ENCODE measurements at regions not wholly inside any gene's neighbourhood (a gene's known extent, or its start where the extent isn't known, plus 50 kb on each side); places are given as distances from the start of the nearest gene placed in this dataset.

DNA sequence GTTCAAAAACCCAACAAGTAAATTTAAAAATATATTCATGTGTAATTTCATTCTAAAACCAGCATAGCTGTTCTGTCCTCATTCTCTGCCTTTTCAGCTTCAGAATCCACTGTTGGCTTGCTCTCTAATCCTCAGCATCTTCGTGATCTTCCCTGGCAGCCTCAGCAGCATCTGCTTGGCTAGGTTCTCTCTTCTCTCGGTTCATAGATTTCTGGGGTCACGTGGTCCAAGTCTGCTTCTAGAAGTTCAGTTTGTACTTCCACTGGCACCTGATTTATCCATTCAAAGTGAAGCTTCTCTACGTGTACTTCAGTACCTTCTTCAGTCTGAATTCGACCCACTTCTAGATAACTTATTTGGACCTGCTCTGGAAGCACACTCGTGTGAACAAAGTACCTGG is 245.7 kb downstream of the EPM2A start:
- ChIA-PET POLR2A (ENCODE audit: partially characterized antibody) (no interaction called here), CTCF (ENCODE audit: partially characterized antibody) (interaction anchor here (0.6 to 2.0 kb wide), 3 partner anchors 18 to 144 kb away, joined by 3 to 7 read pairs (median 3); no protein-coding TSS in a partner anchor)
- DNase-seq (ENCODE audit: low read depth in 1 of 2, low spot score in 2 of 2) (no peak), FAIRE-seq (no peak)
- Histone ChIP-seq H3K23ac (ENCODE audit: insufficient read length) (no peak overlapping the region), H3K4me2 (ENCODE audit: insufficient read depth in 1 of 2, low read depth in 2 of 2, low read length in 2 of 2) (no peak overlapping the region), H2AFZ (ENCODE audit: low read length) (no peak overlapping the region), H2BK120ac (replicated peaks; ENCODE audit: low read depth, low read length) (no peak overlapping the region), H3K4me3 (ENCODE audit: extremely low read depth in 1 of 4, insufficient read depth in 2 of 4, low read depth in 3 of 4, low read length in 4 of 4) (no peak overlapping the region), H3K4ac (replicated peaks; ENCODE audit: insufficient read length, low read depth, low read length) (no peak overlapping the region), H4K91ac (replicated peaks; ENCODE audit: insufficient read length, low read length) (no peak overlapping the region), H3K23me2 (ENCODE audit: low read depth, low read length) (no peaks in the 10 kb centered on the region), H4K5ac (ENCODE audit: insufficient read length, low read depth, low read length) (no peak overlapping the region), H2BK5ac (ENCODE audit: low read depth, low read length) (no peak overlapping the region), H2BK12ac (ENCODE audit: low read depth, low read length) (no peak overlapping the region), H3K14ac (ENCODE audit: insufficient read length) (no peak overlapping the region), H3K18ac (ENCODE audit: extremely low read depth, low read length) (no peak overlapping the region), H2BK15ac (ENCODE audit: low read length) (no peak overlapping the region), H3K36me3 (ENCODE audit: control insufficient read depth in 2 of 4, insufficient read depth in 4 of 4, low read length in 3 of 4) (no peaks in the 10 kb centered on the region), H3K27ac (ENCODE audit: low read depth, low read length) (no peak overlapping the region), H3K27me3 (replicated peaks in 1 of 4; ENCODE audit: control insufficient read depth in 3 of 4, extremely low read depth in 1 of 4, insufficient read depth in 3 of 4, low read length in 3 of 4) (no peaks in the 10 kb centered on the region), H3K79me2 (ENCODE audit: control insufficient read depth in 1 of 2, insufficient read depth in 2 of 2, low read length in 2 of 2) (no peaks in the 10 kb centered on the region), H4K20me1 (replicated peaks in 1 of 2; ENCODE audit: control insufficient read depth in 1 of 2, insufficient read depth in 2 of 2, low read length in 2 of 2) (no peaks in the 10 kb centered on the region), H2BK20ac (ENCODE audit: low read length) (no peak overlapping the region), H2AK5ac (ENCODE audit: low read depth, low read length) (no peak overlapping the region), H3K79me1 (ENCODE audit: low read depth, low read length) (no peaks in the 10 kb centered on the region), H3K9ac (replicated peaks in 1 of 4; ENCODE audit: extremely low read depth in 1 of 4, low read depth in 3 of 4, low read length in 3 of 4) (no peak overlapping the region), H3K4me1 (replicated peaks in 1 of 4; ENCODE audit: control insufficient read depth in 3 of 4, insufficient read depth in 4 of 4, low read length in 3 of 4) (no peaks in the 10 kb centered on the region), H3K56ac (replicated peaks; ENCODE audit: insufficient read length, low read depth, low read length) (no peak overlapping the region), H4K8ac (ENCODE audit: extremely low read depth, insufficient read depth, low read length) (no peak overlapping the region), H3K9me3 (ENCODE audit: insufficient read depth in 2 of 2, low read depth in 1 of 2, low read length in 1 of 2) (no peaks in the 10 kb centered on the region)
- 83% methylated on average over 6 of the region's 6 CpGs; no CpG with 5 or more reads in 1 of the 2 experiments for WGBS, 2 experiments (ENCODE audit: extremely low coverage in 1 of 2, insufficient coverage in 1 of 2, insufficient read length in 1 of 2, insufficient replicate concordance in 2 of 2, low coverage in 1 of 2, low lambda C conversion rate in 2 of 2, missing lambda C conversion rate in 1 of 2)
- TF ChIP-seq RBBP5 (IDR thresholded peaks at IDR 0.05; ENCODE audit: borderline replicate concordance, low read depth, low read length): no peak
- TF ChIP-seq, protein P1, sequence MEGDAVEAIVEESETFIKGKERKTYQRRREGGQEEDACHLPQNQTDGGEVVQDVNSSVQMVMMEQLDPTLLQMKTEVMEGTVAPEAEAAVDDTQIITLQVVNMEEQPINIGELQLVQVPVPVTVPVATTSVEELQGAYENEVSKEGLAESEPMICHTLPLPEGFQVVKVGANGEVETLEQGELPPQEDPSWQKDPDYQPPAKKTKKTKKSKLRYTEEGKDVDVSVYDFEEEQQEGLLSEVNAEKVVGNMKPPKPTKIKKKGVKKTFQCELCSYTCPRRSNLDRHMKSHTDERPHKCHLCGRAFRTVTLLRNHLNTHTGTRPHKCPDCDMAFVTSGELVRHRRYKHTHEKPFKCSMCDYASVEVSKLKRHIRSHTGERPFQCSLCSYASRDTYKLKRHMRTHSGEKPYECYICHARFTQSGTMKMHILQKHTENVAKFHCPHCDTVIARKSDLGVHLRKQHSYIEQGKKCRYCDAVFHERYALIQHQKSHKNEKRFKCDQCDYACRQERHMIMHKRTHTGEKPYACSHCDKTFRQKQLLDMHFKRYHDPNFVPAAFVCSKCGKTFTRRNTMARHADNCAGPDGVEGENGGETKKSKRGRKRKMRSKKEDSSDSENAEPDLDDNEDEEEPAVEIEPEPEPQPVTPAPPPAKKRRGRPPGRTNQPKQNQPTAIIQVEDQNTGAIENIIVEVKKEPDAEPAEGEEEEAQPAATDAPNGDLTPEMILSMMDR (IDR thresholded peaks at IDR 0.05; ENCODE audit: control extremely low read depth in 1 of 3, insufficient read depth in 1 of 3, low read depth in 1 of 3, low read length in 3 of 3): no peak
- no peak for TF ChIP-seq SP4 (IDR thresholded peaks at IDR 0.05; ENCODE audit: low read length)
- TF ChIP-seq SIRT6 (IDR thresholded peaks at IDR 0.05; ENCODE audit: low read length): no peak
- no peak for TF ChIP-seq KDM1A (IDR thresholded peaks at IDR 0.05; ENCODE audit: borderline replicate concordance, low read length)
- TF ChIP-seq FOSL1 (IDR thresholded peaks at IDR 0.05; ENCODE audit: insufficient read depth, low read depth, low read length): no peak
- TF ChIP-seq TBP (IDR thresholded peaks at IDR 0.05; ENCODE audit: low read depth, low read length): no peak
- no peak for TF ChIP-seq BCL11A (IDR thresholded peaks at IDR 0.05; ENCODE audit: low read depth in 2 of 2, low read length in 2 of 2)
- TF ChIP-seq, protein P2, sequence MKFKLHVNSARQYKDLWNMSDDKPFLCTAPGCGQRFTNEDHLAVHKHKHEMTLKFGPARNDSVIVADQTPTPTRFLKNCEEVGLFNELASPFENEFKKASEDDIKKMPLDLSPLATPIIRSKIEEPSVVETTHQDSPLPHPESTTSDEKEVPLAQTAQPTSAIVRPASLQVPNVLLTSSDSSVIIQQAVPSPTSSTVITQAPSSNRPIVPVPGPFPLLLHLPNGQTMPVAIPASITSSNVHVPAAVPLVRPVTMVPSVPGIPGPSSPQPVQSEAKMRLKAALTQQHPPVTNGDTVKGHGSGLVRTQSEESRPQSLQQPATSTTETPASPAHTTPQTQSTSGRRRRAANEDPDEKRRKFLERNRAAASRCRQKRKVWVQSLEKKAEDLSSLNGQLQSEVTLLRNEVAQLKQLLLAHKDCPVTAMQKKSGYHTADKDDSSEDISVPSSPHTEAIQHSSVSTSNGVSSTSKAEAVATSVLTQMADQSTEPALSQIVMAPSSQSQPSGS (IDR thresholded peaks at IDR 0.05; ENCODE audit: low read length): no peak
- no peak for TF ChIP-seq TEAD4 (IDR thresholded peaks at IDR 0.05; ENCODE audit: low read depth, low read length)
- no peak for TF ChIP-seq SUZ12 (IDR thresholded peaks at IDR 0.05; ENCODE audit: low read length)

Measured in H1 (cell line).